Prostate gland (tissue), 2 donors: ENCODE measurements at regions not wholly inside any gene's neighbourhood (a gene's known extent, or its start where the extent isn't known, plus 50 kb on each side); places are given as distances from the start of the nearest gene placed in this dataset.

Source experiments
- CTCF ChIP-seq, 4 experiments: fragments of 200-600 bp in 2 of 4; fragments of 450-650 bp in 2 of 4; sonication (generic) in 2 of 4; IDR thresholded peaks; 1 replicate in 3 of 4; 2 replicates in 1 of 4; pipeline ENCODE4 v1.5.1; 2016 to 2019; ENCODE audit warnings: antibody characterized with exemption in 4 of 4, mild to moderate bottlenecking in 2 of 4, moderate library complexity in 2 of 4
- POLR2A ChIP-seq: fragments of 450-650 bp; IDR thresholded peaks from one replicate; pipeline ENCODE4 v1.6.1; 2016; ENCODE audit warnings: antibody characterized with exemption, mild to moderate bottlenecking

DNA sequence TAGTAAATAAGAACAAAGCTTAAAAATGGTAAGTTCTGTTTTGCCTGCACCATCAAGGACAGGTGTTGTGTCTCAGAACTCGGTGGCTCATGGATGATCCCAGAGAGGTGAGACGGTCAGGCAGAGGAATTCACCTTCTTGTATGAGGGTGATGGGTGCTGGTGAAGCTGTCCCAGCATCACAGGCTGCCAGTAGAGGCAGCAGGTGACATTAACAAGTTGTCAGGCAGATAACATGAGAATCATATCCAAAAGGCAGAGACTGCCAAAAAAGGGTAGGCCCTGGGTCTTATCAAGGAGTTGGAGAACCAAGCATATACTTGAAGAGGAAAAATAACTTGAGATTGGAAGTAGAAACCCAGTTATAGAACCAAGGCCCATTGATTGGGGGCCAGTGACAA is 437.8 kb downstream of the DYNC2H1 start:
- TF ChIP-seq CTCF (IDR thresholded peaks at IDR 0.05): no peak
- TF ChIP-seq POLR2A: no peak
